Right cardiac atrium (tissue), 5 donors: ENCODE measurements at regions not wholly inside any gene's neighbourhood (a gene's known extent, or its start where the extent isn't known, plus 50 kb on each side); places are given as distances from the start of the nearest gene placed in this dataset.
A peak's percentile ranks its signal among the peaks of the same experiment; 100 is the strongest.

Experiments used
- ATAC-seq, 2 donors: fragments of 200-7000 bp; cut with Tn5 transposase; one replicate each; pipeline versions ENCODE4 v1.8.0 to v1.9.1; 2020; ENCODE audit warnings: moderate library complexity in 2 of 2, mild to moderate bottlenecking in 1 of 2
- DNase-seq, 3 donors: peaks; one replicate each; pipeline ENCODE4 v3.0.0-alpha.2; 2020
- H3K27ac ChIP-seq: one replicate; pipeline ENCODE4 v1.5.1; 2013; ENCODE audit warnings: mild to moderate bottlenecking, low read length, control low read depth, moderate library complexity
- H3K27me3 ChIP-seq: one replicate; pipeline ENCODE4 v1.6.1; 2013; ENCODE audit not compliant: control insufficient read depth, insufficient read depth
- H3K4me1 ChIP-seq: one replicate; pipeline ENCODE4 v1.6.1; 2013; ENCODE audit warnings: low read length; ENCODE audit not compliant: control insufficient read depth, insufficient read depth
- H3K4me3 ChIP-seq: one replicate; pipeline ENCODE4 v1.5.1; 2013; ENCODE audit warnings: low read length, control low read depth
- H3K9me3 ChIP-seq: one replicate; pipeline ENCODE4 v1.6.1; 2013; ENCODE audit warnings: low read length; ENCODE audit not compliant: control insufficient read depth
- WGBS: extraction: QIAGEN DNeasy Blood & Tissue Kit; methylation state at CpG from one replicate; pipeline ENCODE4 v1.1.7; 2013; 5-methylcytosine and 5-hydroxymethylcytosine counted together
- intact Hi-C, 4 donors: fragments of 100-400 bp; cut with DNase I; formaldehyde crosslinking; loops; one replicate each; pipeline versions ENCODE4 v1.11.0 to v1.14.0; 2022 to 2023
- donor health status: healthy with polysubstance abuse.
- donor health status: DM: no; HTN: yes; CAD: no.
- donor health status: DM: no; HTN: no; CAD: no.
- donor health status: DM: no; HTN: yes; CAD: no; lungs with severe emphysema.
- donor health status: DM: yes; HTN: yes; CAD: no.

DNA sequence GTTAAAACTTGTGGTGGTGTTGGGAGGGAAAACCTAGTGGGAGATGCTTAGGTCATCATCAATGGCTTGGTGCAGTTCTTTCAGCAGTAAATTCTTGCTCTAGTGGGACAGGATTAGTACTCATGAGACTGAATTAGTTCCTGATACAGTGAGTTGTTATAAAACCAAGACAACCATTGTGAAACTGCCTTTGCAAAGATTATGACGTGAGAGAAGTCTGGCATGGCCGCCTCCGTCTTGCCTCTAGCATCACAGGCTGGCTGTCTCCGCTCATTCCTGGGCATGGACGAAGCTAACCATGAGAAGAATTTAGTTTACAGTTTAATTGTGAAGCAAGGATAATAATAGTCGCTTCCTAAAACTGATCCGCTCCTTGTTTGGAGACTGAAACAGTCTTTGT, 186.4 kb downstream of the KIF20B start:
- Histone ChIP-seq H3K4me1 (no peaks in the 10 kb centered on the region), H3K27me3 (no peaks in the 10 kb centered on the region), H3K27ac (no peak overlapping the region), H3K4me3 (no peak overlapping the region), H3K9me3 (no peaks in the 10 kb centered on the region)
- peak in 1 of 2 donors; percentile 37 for ATAC-seq
- intact Hi-C loops, result no loop called here
- WGBS, result 55% methylated on average over 7 of the region's 7 CpGs
- peak; percentile 27 to 52 (median 41) for DNase-seq

DNA sequence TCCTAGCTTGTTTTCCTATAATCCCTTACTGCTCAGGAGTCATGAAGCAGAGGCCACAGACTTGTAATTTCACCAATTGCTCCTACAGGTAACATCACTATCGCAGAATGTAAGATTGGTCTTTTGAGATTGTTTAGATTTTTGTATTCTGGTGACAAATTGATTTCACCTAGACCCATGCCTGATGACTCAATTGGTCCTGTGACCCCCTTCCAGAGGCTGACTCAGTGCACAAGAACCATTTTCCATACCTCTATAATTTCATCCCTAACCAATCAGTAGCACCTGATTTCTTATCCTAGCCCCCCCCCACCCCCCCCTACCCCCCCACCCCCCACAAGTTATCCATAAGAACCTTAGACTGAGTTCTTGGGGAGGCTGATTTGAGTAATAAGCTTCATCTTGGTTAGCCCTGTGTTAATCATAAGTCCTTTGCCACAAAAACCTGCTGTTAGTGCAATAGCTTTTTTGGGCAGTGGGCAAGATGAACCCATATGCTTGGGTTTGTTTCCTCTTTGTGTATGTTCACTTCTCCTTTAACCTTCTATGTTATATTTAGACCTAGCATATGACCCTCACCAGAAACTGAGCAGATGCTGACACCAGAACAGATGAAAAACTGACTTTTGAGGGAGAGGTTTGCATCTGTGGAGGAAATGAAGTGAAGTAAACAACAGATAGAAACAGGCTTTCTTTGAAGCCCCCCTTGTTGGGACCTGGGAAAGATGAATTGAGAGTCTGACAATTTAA, 187.1 kb downstream of the KIF20B start:
- no peaks in the 10 kb centered on the region for H3K27me3 ChIP-seq
- H3K27ac ChIP-seq, result no peak overlapping the region
- WGBS, result 97% methylated on average over 1 of the region's 1 CpG
- H3K4me1 ChIP-seq, result no peaks in the 10 kb centered on the region
- H3K9me3 ChIP-seq, result no peaks in the 10 kb centered on the region
- H3K4me3 ChIP-seq, result no peak overlapping the region
- ATAC-seq (no peak), DNase-seq (no peak)
- intact Hi-C loops, result no loop called here

DNA sequence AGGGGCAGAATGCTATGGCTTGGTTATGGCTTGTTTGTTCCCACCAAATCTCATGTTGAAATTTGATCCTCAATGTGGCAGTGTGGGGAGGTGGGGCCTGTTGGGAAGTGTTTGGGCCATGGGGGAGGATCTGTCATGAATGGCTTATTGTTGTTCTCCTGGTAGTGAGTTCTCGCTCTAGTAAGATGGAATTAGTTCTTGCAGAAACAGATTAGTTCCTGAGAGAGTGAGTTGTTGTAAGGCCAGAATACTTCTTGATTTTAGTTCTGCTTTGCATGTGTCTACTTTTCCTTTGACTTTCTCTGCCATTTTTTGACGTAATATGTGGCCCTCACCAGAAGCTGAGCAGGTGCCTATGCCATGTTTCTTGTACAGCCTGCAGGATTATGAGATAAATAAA, 188.2 kb downstream of the KIF20B start:
- H3K9me3 ChIP-seq, result no peaks in the 10 kb centered on the region
- WGBS, result 83% methylated on average over 2 of the region's 2 CpGs
- H3K4me1 ChIP-seq, result no peaks in the 10 kb centered on the region
- no peak overlapping the region for H3K4me3 ChIP-seq
- ATAC-seq (no peak), DNase-seq (no peak)
- intact Hi-C loops, result no loop called here
- no peaks in the 10 kb centered on the region for H3K27me3 ChIP-seq
- no peak overlapping the region for H3K27ac ChIP-seq

GRCh38 chr10:89891006-89891535, 189.7 kb downstream of the KIF20B start:
- 56% methylated on average over 2 of the region's 2 CpGs for WGBS
- intact Hi-C loops, result no loop called here
- no peaks in the 10 kb centered on the region for H3K9me3 ChIP-seq
- H3K4me1 ChIP-seq, result no peaks in the 10 kb centered on the region
- no peak overlapping the region for H3K4me3 ChIP-seq
- H3K27me3 ChIP-seq, result no peaks in the 10 kb centered on the region
- no peak for ATAC-seq
- DNase-seq, result no peak
- H3K27ac ChIP-seq, result no peak overlapping the region

- Histone ChIP-seq H3K4me3 (no peak overlapping the region), H3K27ac (no peak overlapping the region), H3K27me3 (no peaks in the 10 kb centered on the region), H3K9me3 (no peaks in the 10 kb centered on the region), H3K4me1 (no peaks in the 10 kb centered on the region)
- intact Hi-C loops, result no loop called here
- ATAC-seq, result no peak
- 92% methylated on average over 1 of the region's 1 CpG for WGBS
- DNase-seq, result no peak
These were observed 192.7 kb downstream of the KIF20B start for GRCh38 chr10:89894051-89894450.

DNA sequence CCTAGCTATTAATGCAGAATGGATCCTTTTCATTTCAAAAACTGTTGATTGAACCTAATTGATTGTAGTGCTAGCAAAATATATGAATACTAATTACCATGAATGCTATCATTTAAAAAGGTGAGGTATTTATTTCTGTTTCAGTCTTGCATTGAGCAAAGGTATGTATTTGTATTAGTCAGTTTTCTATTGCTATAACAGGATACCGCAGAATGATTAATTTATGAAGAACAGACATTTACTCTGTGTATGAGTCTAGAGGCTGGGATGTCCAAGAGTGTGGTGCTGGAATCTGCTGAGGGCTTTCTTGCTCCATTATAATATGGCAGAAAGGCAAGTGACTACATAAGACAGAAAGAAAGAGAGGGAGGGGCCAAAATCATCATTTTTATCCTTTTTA, 199.2 kb downstream of the KIF20B start:
- intact Hi-C loops, result no loop called here
- ATAC-seq (no peak), DNase-seq (no peak)
- H3K4me3 ChIP-seq, result no peak overlapping the region
- no peaks in the 10 kb centered on the region for H3K27me3 ChIP-seq
- WGBS, result 93% methylated on average over 1 of the region's 1 CpG
- H3K9me3 ChIP-seq, result no peaks in the 10 kb centered on the region
- H3K4me1 ChIP-seq, result no peaks in the 10 kb centered on the region
- H3K27ac ChIP-seq, result no peak overlapping the region

DNA sequence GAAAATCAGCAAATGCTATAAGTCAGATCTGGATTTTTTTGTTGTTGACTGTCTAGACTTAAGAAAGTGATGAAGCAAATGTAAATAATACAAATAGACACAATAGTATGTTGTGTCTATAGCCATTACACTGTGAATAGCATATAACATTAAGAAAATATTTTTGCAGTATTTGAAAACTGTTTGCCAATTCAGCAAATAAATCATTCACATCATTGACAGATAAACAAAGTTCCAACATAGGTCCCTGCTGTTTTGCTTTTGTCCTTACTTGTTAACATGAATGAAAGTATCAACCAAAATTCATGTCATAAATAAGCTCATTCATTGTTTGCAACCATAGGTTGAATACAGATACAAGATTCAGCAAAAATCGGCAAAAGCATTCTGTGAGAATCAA, 200.5 kb downstream of the KIF20B start:
- intact Hi-C loops, result no loop called here
- Histone ChIP-seq H3K27ac (no peak overlapping the region), H3K4me1 (no peaks in the 10 kb centered on the region), H3K9me3 (no peaks in the 10 kb centered on the region), H3K4me3 (no peak overlapping the region), H3K27me3 (no peaks in the 10 kb centered on the region)
- WGBS, result 94% methylated on average over 1 of the region's 1 CpG
- ATAC-seq, result no peak
- DNase-seq, result no peak

- Histone ChIP-seq H3K9me3 (no peaks in the 10 kb centered on the region), H3K4me1 (no peaks in the 10 kb centered on the region), H3K4me3 (no peak overlapping the region), H3K27ac (no peak overlapping the region), H3K27me3 (no peaks in the 10 kb centered on the region)
- WGBS, result 80% methylated on average over 4 of the region's 4 CpGs
- no peak for DNase-seq
- intact Hi-C loops, result no loop called here
- ATAC-seq, result no peak
These were observed 203.4 kb downstream of the KIF20B start for GRCh38 chr10:89904755-89905154.

DNA sequence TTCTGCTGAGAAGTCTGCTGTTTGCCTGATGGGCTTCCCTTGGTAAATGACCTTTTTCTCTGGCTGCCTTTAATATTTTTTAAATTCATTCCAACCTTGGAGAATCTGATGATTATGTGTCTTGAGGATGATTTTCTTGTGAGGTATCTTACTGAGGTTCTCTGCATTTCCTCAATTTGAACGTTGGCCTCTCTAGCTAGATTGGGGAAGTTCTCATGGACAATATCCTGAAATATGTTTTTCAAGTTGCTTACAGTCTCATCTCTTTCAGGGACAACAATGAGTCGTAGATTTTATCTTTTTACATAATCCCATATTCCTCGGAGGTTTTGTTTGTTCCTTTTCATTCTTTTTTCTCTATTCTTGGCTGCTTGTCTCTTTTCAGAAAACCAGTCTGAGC, 208.4 kb downstream of the KIF20B start:
- H3K27ac ChIP-seq, result no peak overlapping the region
- H3K27me3 ChIP-seq, result no peaks in the 10 kb centered on the region
- DNase-seq, result no peak
- WGBS, result 55% methylated on average over 3 of the region's 3 CpGs
- intact Hi-C loops, result no loop called here
- H3K4me3 ChIP-seq, result no peak overlapping the region
- no peaks in the 10 kb centered on the region for H3K9me3 ChIP-seq
- no peak for ATAC-seq
- H3K4me1 ChIP-seq, result no peaks in the 10 kb centered on the region

GRCh38 chr10:89915021-89915420, 213.6 kb downstream of the KIF20B start:
- ATAC-seq, result no peak

GRCh38 chr10:89915968-89916367, 214.6 kb downstream of the KIF20B start:
- intact Hi-C loops, result no loop called here
- no peaks in the 10 kb centered on the region for H3K4me1 ChIP-seq
- no peaks in the 10 kb centered on the region for H3K27me3 ChIP-seq
- no peak for ATAC-seq
- no peak for DNase-seq
- no peak overlapping the region for H3K4me3 ChIP-seq
- H3K9me3 ChIP-seq, result no peaks in the 10 kb centered on the region
- no peak overlapping the region for H3K27ac ChIP-seq

More at GRCh38 chr10:89915021-89915420, 213.6 kb downstream of the KIF20B start:
- DNase-seq, result no peak
- no peaks in the 10 kb centered on the region for H3K4me1 ChIP-seq
- WGBS, result 81% methylated on average over 2 of the region's 2 CpGs
- intact Hi-C loops, result no loop called here
- H3K27me3 ChIP-seq, result no peaks in the 10 kb centered on the region
- no peak overlapping the region for H3K27ac ChIP-seq
- H3K4me3 ChIP-seq, result no peak overlapping the region
- H3K9me3 ChIP-seq, result no peaks in the 10 kb centered on the region
